ENCODE measurements at regions not wholly inside any gene's neighbourhood (a gene's known extent, or its start where the extent isn't known, plus 50 kb on each side); places are given as distances from the start of the nearest gene placed in this dataset.

DNA sequence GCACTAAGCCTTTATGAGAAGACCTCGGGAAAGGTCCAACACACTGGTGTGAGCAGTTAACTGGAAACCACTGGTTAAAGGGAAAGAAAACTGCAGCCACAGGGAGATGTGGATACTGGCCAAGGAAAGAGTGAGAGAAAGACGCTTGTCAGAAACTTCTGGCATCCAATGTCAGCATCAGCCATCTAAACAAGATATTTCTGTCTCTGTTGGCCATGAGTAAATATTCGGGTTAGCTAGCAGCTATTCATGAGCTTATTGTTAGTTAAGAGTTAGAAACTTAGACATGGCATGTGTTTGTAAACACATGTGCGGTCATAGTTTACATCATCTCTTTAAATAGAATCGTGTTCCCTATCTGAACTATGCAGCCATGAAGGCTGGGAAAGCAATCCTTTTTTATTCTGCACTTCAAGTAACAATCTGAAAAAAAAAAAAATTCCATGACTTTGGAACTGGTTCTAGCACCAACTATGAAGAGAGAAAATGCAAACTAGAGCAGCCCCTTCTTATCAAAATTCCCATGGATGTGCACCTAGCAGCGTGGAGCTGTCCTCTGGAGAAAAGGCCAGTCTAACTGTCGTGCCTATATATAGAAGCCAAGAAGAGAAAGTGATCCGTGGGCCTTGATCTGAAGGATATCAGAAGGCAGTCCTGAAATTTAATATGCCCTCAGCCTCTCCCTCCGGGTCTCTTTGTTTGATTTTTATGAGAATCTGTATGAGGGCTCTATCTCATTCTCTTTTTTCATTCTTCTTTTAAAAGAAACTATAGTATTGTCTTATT is 84.0 kb upstream of the RFX8 start:
- no peak for TF ChIP-seq EZH2 (IDR thresholded peaks at IDR 0.05; ENCODE audit: insufficient read depth, low read length)
- TF ChIP-seq, protein P1, sequence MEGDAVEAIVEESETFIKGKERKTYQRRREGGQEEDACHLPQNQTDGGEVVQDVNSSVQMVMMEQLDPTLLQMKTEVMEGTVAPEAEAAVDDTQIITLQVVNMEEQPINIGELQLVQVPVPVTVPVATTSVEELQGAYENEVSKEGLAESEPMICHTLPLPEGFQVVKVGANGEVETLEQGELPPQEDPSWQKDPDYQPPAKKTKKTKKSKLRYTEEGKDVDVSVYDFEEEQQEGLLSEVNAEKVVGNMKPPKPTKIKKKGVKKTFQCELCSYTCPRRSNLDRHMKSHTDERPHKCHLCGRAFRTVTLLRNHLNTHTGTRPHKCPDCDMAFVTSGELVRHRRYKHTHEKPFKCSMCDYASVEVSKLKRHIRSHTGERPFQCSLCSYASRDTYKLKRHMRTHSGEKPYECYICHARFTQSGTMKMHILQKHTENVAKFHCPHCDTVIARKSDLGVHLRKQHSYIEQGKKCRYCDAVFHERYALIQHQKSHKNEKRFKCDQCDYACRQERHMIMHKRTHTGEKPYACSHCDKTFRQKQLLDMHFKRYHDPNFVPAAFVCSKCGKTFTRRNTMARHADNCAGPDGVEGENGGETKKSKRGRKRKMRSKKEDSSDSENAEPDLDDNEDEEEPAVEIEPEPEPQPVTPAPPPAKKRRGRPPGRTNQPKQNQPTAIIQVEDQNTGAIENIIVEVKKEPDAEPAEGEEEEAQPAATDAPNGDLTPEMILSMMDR (IDR thresholded peaks at IDR 0.05; ENCODE audit: insufficient read depth, low read depth, low read length): no peak

All from astrocyte (in vitro differentiated cells and primary cell).